A549 (cell line): ENCODE measurements at regions not wholly inside any gene's neighbourhood (a gene's known extent, or its start where the extent isn't known, plus 50 kb on each side); places are given as distances from the start of the nearest gene placed in this dataset.

Experiments
- ATAC-seq, 2 experiments: fragments of 200-7000 bp in 1 of 2; fragments of >200 bp in 1 of 2; cut with Nextera tagmentation in 1 of 2; cut with Tn5 transposase in 1 of 2; 3 replicates each; pipeline versions ENCODE4 v1.8.0 to v1.9.1; 2018 to 2020; ENCODE audit warnings: mild to moderate bottlenecking in 1 of 2, moderate library complexity in 1 of 2
- CTCF ChIA-PET: fragments of 300-600 bp; sonication (Branson Sonifier 250); formaldehyde crosslinking; extraction: SDS; loops from one replicate; lab custom pipeline; 2021; ENCODE audit warnings: antibody characterized with exemption, inconsistent platforms; lab: Yijun Ruan, JAX
- POLR2A ChIA-PET: fragments of 350-600 bp; formaldehyde crosslinking; extraction: SDS; loops from one replicate; lab custom pipeline; 2021; ENCODE audit warnings: antibody characterized with exemption, inconsistent platforms; lab: Yijun Ruan, JAX
- DNase-seq, 2 experiments: peaks; one replicate each; pipeline versions ENCODE4 v3.0.0 to v3.0.0-alpha.2; 2011 to 2016; ENCODE audit warnings: low read depth in 1 of 2, low spot score in 1 of 2
- FAIRE-seq: peaks from 2 replicates; lab custom pipeline; 2011; peaks lifted over from hg19 to GRCh38; lab: Jason Lieb, UNC
- H3K27ac ChIP-seq, 2 experiments: fragments of >200 bp; sonication (Bioruptor Twin); formaldehyde crosslinking; 3 replicates each; pipeline ENCODE4 v1.5.1; 2016 to 2017
- H3K4me1 ChIP-seq: fragments of >200 bp; sonication (Bioruptor Twin); formaldehyde crosslinking; 3 replicates; pipeline ENCODE4 v1.6.1; 2016
- H3K4me2 ChIP-seq: fragments of >200 bp; sonication (Bioruptor Twin); formaldehyde crosslinking; 3 replicates; pipeline ENCODE4 v1.6.1; 2016
- H3K4me3 ChIP-seq: fragments of >200 bp; sonication (Bioruptor Twin); formaldehyde crosslinking; 3 replicates; pipeline ENCODE4 v1.5.1; 2016
- H3K9me3 ChIP-seq: fragments of >200 bp; sonication (Bioruptor Twin); formaldehyde crosslinking; 3 replicates; pipeline ENCODE4 v1.6.1; 2016
- ATOH8 ChIP-seq: fragments of 250-450 bp; sonication (Bioruptor Pico); IDR thresholded peaks from 2 replicates; pipeline ENCODE4 v1.5.0; 2020; ENCODE audit warnings: low read depth, mild to moderate bottlenecking, moderate library complexity
- BHLHE40 ChIP-seq: IDR thresholded peaks from 2 replicates; pipeline ENCODE4 v1.6.1; 2012; ENCODE audit warnings: low read depth, low read length, inconsistent platforms
- CBX2 ChIP-seq: fragments of 200-600 bp; sonication (generic); IDR thresholded peaks from 2 replicates; pipeline ENCODE4 v1.6.1; 2016; ENCODE audit warnings: low read depth, mild to moderate bottlenecking, borderline replicate concordance
- CEBPB ChIP-seq, 2 experiments: fragments of >200 bp in 1 of 2; sonication (Bioruptor Twin) in 1 of 2; formaldehyde crosslinking in 1 of 2; IDR thresholded peaks; 2 replicates each; pipeline ENCODE4 v1.6.1; 2012 to 2016
- CTCF ChIP-seq: fragments of >200 bp; sonication (Bioruptor Twin); formaldehyde crosslinking; IDR thresholded peaks from 3 replicates; pipeline ENCODE4 v1.5.1; 2016
- EHMT2 ChIP-seq: fragments of 200-600 bp; sonication (generic); IDR thresholded peaks from 2 replicates; pipeline ENCODE4 v1.6.1; 2016; ENCODE audit warnings: antibody characterized with exemption, low read depth, mild to moderate bottlenecking, moderate library complexity
- FOSL2 ChIP-seq, 2 experiments: fragments of 450-650 bp in 1 of 2; fragments of >200 bp in 1 of 2; sonication (Bioruptor Twin) in 1 of 2; formaldehyde crosslinking; IDR thresholded peaks; 2 replicates each; pipeline versions ENCODE4 v1.5.0 to v1.6.1; 2016 to 2020; ENCODE audit warnings: mild to moderate bottlenecking in 1 of 2, moderate library complexity in 1 of 2
- GATA3 ChIP-seq: IDR thresholded peaks from 2 replicates; pipeline ENCODE4 v1.6.1; 2012; ENCODE audit warnings: borderline replicate concordance
- HDAC2 ChIP-seq: fragments of 200-600 bp; sonication (generic); IDR thresholded peaks from 2 replicates; pipeline ENCODE4 v1.6.1; 2016
- HES2 ChIP-seq: fragments of >200 bp; sonication (Bioruptor Twin); formaldehyde crosslinking; IDR thresholded peaks from 2 replicates; pipeline ENCODE4 v1.6.1; 2016
- HEYL ChIP-seq: fragments of 250-450 bp; sonication (Bioruptor Pico); IDR thresholded peaks from 2 replicates; pipeline ENCODE4 v1.8.0; 2021; ENCODE audit warnings: mild to moderate bottlenecking, moderate library complexity
- HOXA7 ChIP-seq: fragments of 250-450 bp; sonication (Bioruptor Pico); IDR thresholded peaks from 2 replicates; pipeline ENCODE4 v1.5.0; 2020; ENCODE audit warnings: mild to moderate bottlenecking, moderate library complexity
- HOXB13 ChIP-seq: fragments of 250-450 bp; sonication (Bioruptor Pico); IDR thresholded peaks from 2 replicates; pipeline ENCODE4 v1.5.0; 2020; ENCODE audit warnings: low read depth, mild to moderate bottlenecking, moderate library complexity
- HOXB5 ChIP-seq: fragments of 250-450 bp; sonication (Bioruptor Pico); IDR thresholded peaks from 2 replicates; pipeline ENCODE4 v1.5.0; 2020; ENCODE audit warnings: mild to moderate bottlenecking, moderate library complexity
- JUN ChIP-seq, 2 experiments: fragments of >200 bp; sonication (Bioruptor Twin); formaldehyde crosslinking; IDR thresholded peaks; 2 replicates in 1 of 2; 3 replicates in 1 of 2; pipeline ENCODE4 v1.6.1; 2016 to 2017
- KDM1A ChIP-seq: fragments of 200-600 bp; sonication (generic); IDR thresholded peaks from 2 replicates; pipeline ENCODE4 v1.6.1; 2016; ENCODE audit warnings: low read depth, mild to moderate bottlenecking
- MAFK ChIP-seq: fragments of 450-650 bp; IDR thresholded peaks from 2 replicates; pipeline ENCODE4 v1.6.1; 2014; ENCODE audit not compliant: partially characterized antibody
- MAX ChIP-seq: IDR thresholded peaks from 2 replicates; pipeline ENCODE4 v1.6.1; 2012
- NFE2L2 ChIP-seq: fragments of 150-350 bp; conservative IDR thresholded peaks from 2 replicates; pipeline ENCODE4 v1.6.1; 2014; ENCODE audit warnings: low read length
- NPAS2 ChIP-seq: fragments of 250-450 bp; sonication (Bioruptor Pico); IDR thresholded peaks from 2 replicates; pipeline ENCODE4 v1.8.0; 2022; ENCODE audit warnings: mild to moderate bottlenecking, moderate library complexity, borderline replicate concordance
- NR3C1 ChIP-seq: fragments of >200 bp; sonication (Bioruptor Twin); formaldehyde crosslinking; IDR thresholded peaks from 3 replicates; pipeline ENCODE4 v1.6.1; 2017
- PBX3 ChIP-seq: IDR thresholded peaks from 2 replicates; pipeline ENCODE4 v1.6.1; 2012
- PHF8 ChIP-seq: fragments of 200-600 bp; sonication (generic); IDR thresholded peaks from 2 replicates; pipeline ENCODE4 v1.6.1; 2016; ENCODE audit warnings: low read depth, mild to moderate bottlenecking, antibody characterized with exemption, moderate library complexity, borderline replicate concordance
- POLR2A ChIP-seq: IDR thresholded peaks from 2 replicates; pipeline ENCODE4 v1.6.1; 2012; ENCODE audit warnings: mild to moderate bottlenecking, low read length
- POLR2AphosphoS2 ChIP-seq: conservative IDR thresholded peaks from 2 replicates; pipeline ENCODE4 v1.6.1; 2012; ENCODE audit warnings: low read length, improper control_type of control experiment, inconsistent platforms
- RAD21 ChIP-seq, 2 experiments: fragments of >200 bp in 1 of 2; sonication (Bioruptor Twin) in 1 of 2; formaldehyde crosslinking in 1 of 2; IDR thresholded peaks in 1 of 2; conservative IDR thresholded peaks in 1 of 2; 2 replicates in 1 of 2; 3 replicates in 1 of 2; pipeline ENCODE4 v1.6.1; 2012 to 2018; ENCODE audit warnings: inconsistent platforms in 1 of 2
- SMC3 ChIP-seq: fragments of >200 bp; sonication (Bioruptor Twin); formaldehyde crosslinking; IDR thresholded peaks from 3 replicates; pipeline ENCODE4 v1.6.1; 2018; ENCODE audit warnings: inconsistent platforms
- TFCP2L1 ChIP-seq: fragments of 250-450 bp; sonication (Bioruptor Pico); IDR thresholded peaks from 2 replicates; pipeline ENCODE4 v1.5.0; 2021; ENCODE audit warnings: mild to moderate bottlenecking
- WGBS: methylation state at CpG from one replicate; pipeline ENCODE4 v1.1.6; 2017; ENCODE audit errors: missing lambda C conversion rate; 5-methylcytosine and 5-hydroxymethylcytosine counted together

- TF ChIP-seq SMC3 (peak; percentile 62), CTCF (peak; percentile 46), RAD21 (conservative IDR thresholded peaks at IDR 0.05 in 1 of 2, IDR thresholded peaks at IDR 0.05 in 1 of 2) (peak; percentile 42 to 63; a peak in 3 of 5 replicates), CBX2 (no peak)
- POLR2A ChIA-PET: no interaction called here
- Histone ChIP-seq H3K27ac (no peak overlapping the region), H3K4me3 (no peak overlapping the region), H3K9me3 (peaks cover 33% of the 10 kb centered on the region), H3K4me2 (no peak overlapping the region), H3K4me1 (no peaks in the 10 kb centered on the region)
- no peak for FAIRE-seq
- ATAC-seq: no peak
- 54% methylated on average over 3 of the region's 3 CpGs for WGBS
- CTCF ChIA-PET: interaction anchor here (0.9 to 2.6 kb wide), 13 partner anchors 10 to 570 kb away, joined by 3 to 12 read pairs (median 3); no protein-coding TSS in a partner anchor
- peak in 1 of 2 experiments; percentile 26 for DNase-seq
These were observed 282.9 kb upstream of the TNP1 start for GRCh38 chr2:217142649-217143266.

- H3K27ac ChIP-seq: no peak overlapping the region
- FAIRE-seq: no peak
- no peak overlapping the region for H3K4me3 ChIP-seq
- 49% methylated on average over 4 of the region's 4 CpGs for WGBS
- peaks cover 33% of the 10 kb centered on the region for H3K9me3 ChIP-seq
- CTCF ChIA-PET: no interaction called here
- no peak for ATAC-seq
- H3K4me1 ChIP-seq: no peaks in the 10 kb centered on the region
- H3K4me2 ChIP-seq: no peak overlapping the region
- TF ChIP-seq GATA3 (no peak), MAX (no peak), CEBPB (IDR thresholded peaks at IDR 0.05) (no peak), POLR2AphosphoS2 (no peak), PBX3 (no peak), MAFK (no peak), KDM1A (no peak), BHLHE40 (no peak), NR3C1 (no peak), PHF8 (no peak)
- POLR2A ChIA-PET: no interaction called here
- DNase-seq: no peak
These were observed 278.4 kb upstream of the TNP1 start for GRCh38 chr2:217138284-217138683.

GRCh38 chr2:217127744-217128143 lies 267.9 kb upstream of the TNP1 start:
- CTCF ChIA-PET: interaction anchor here (1.1 kb wide), 1 partner anchor 39 kb away, joined by 3 read pairs; no protein-coding TSS in a partner anchor

More at GRCh38 chr2:217127744-217128143, 267.9 kb upstream of the TNP1 start:
- Histone ChIP-seq H3K4me1 (no peaks in the 10 kb centered on the region), H3K27ac (no peak overlapping the region), H3K9me3 (no peaks in the 10 kb centered on the region), H3K4me2 (no peak overlapping the region), H3K4me3 (no peak overlapping the region)
- TF ChIP-seq NPAS2 (CRISPR knock-in tag) (no peak), NR3C1 (no peak), ATOH8 (CRISPR knock-in tag) (no peak), HOXB5 (no peak), MAX (no peak), JUN (IDR thresholded peaks at IDR 0.05) (no peak), NFE2L2 (no peak), HDAC2 (no peak), EHMT2 (no peak), TFCP2L1 (CRISPR knock-in tag) (no peak), HES2 (no peak), GATA3 (no peak), CEBPB (IDR thresholded peaks at IDR 0.05) (no peak), HOXA7 (CRISPR knock-in tag) (no peak), HEYL (CRISPR knock-in tag) (no peak), POLR2A (no peak), HOXB13 (CRISPR knock-in tag) (no peak), FOSL2 (IDR thresholded peaks at IDR 0.05) (no peak), FOSL2 (CRISPR knock-in tag; IDR thresholded peaks at IDR 0.05) (no peak)
- FAIRE-seq: no peak
- POLR2A ChIA-PET: no interaction called here
- 72% methylated on average over 2 of the region's 2 CpGs for WGBS
- no peak for DNase-seq
- ATAC-seq: no peak
